AG04450 (cell line): ENCODE measurements at regions not wholly inside any gene's neighbourhood (a gene's known extent, or its start where the extent isn't known, plus 50 kb on each side); places are given as distances from the start of the nearest gene placed in this dataset.
A peak's percentile ranks its signal among the peaks of the same experiment; 100 is the strongest.
"Not testable (repeated sequence)": the region's sequence is repeated elsewhere in the genome, so short reads cannot be mapped to it uniquely, and the experiment has no call there.

Experiments used
- CTCF ChIA-PET: fragments of 300-600, 350-600 bp; formaldehyde crosslinking; extraction: SDS; loops from one replicate; lab custom pipeline; 2022; ENCODE audit warnings: antibody characterized with exemption, inconsistent platforms; lab: Charles Lee
- POLR2A ChIA-PET: fragments of 350-600 bp; formaldehyde crosslinking; extraction: SDS; loops from one replicate; lab custom pipeline; 2021; ENCODE audit warnings: antibody characterized with exemption, inconsistent platforms; lab: Yijun Ruan, JAX
- DNase-seq: peaks from one replicate; pipeline ENCODE4 v3.0.0-alpha.2; 2011; ENCODE audit warnings: low read depth, low spot score
- H3K27ac ChIP-seq: one replicate; pipeline ENCODE4 v1.5.1; 2012; ENCODE audit warnings: low read depth, low read length, control low read depth
- H3K27me3 ChIP-seq: one replicate; pipeline ENCODE4 v1.6.0; 2012; ENCODE audit warnings: low read length; ENCODE audit not compliant: control insufficient read depth, insufficient read depth
- H3K4me3 ChIP-seq: 2 replicates; pipeline ENCODE4 v1.5.1; 2011; ENCODE audit warnings: mild to moderate bottlenecking, low read depth, low read length, control low read depth
- H3K9me3 ChIP-seq: 2 replicates; pipeline ENCODE4 v1.5.1; 2012; ENCODE audit warnings: low read length; ENCODE audit not compliant: control insufficient read depth, insufficient read depth
- CTCF ChIP-seq: IDR thresholded peaks from 2 replicates; pipeline ENCODE4 v1.5.1; 2011; ENCODE audit warnings: low read depth, low read length, control low read depth, inconsistent platforms

GRCh38 chr2:230636684-230637271 lies 75.9 kb upstream of the CAB39 start:
- ChIA-PET POLR2A (no interaction called here), CTCF (interaction anchor here (0.9 kb wide), 1 partner anchor 162 kb away, joined by 3 read pairs; no protein-coding TSS in a partner anchor)
- Histone ChIP-seq H3K4me3 (no peak overlapping the region), H3K27me3 (no peaks in the 10 kb centered on the region), H3K9me3 (no peaks in the 10 kb centered on the region), H3K27ac (no peak overlapping the region)
- TF ChIP-seq CTCF: no peak
- DNase-seq: no peak

DNA sequence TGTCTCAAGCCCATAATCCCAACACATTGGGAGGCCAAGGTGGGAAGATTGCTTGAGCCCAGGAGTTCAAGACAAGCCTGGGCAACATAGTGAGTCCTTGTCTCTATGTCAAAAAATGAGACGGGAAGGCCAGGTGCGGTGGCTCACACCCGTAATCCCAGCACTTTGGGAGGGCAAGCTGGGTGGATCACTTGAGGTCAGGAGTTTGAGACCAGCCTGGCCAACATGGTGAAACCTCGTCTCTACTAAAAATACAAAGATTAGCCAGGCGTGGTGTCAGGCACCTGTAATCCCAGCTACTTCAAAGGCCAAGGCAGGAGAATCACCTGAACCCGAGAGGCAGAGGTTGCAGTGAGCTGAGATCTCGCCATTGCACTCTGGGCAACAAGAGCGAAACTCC lies 75.2 kb upstream of the CAB39 start:
- CTCF ChIA-PET, POLR2A ChIA-PET: not testable (repeated sequence)

DNA sequence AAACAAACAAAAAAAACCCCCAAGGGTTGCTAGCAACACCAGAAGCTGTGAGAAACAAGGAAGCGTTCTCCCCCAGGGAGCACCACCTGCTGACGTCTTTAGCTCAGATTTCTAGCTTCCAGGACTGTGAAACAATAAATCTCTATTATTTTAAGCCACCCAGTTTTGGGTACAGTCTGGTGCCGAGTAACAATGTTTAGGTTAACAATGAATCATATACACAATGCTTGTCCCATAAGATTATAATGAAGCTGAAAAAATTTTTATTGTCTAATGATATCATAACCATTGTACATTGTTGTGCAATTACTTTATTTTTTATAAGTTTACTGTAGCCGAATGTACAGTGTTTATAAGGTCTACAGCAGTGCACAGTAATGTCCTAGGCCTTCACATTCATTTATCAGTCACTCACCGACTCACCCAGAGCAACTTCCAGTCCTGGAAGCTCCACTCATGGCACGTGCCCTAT lies 72.1 kb upstream of the CAB39 start:
- Histone ChIP-seq H3K9me3 (no peaks in the 10 kb centered on the region), H3K27me3 (no peaks in the 10 kb centered on the region), H3K27ac (no peak overlapping the region), H3K4me3 (no peak overlapping the region)
- TF ChIP-seq CTCF: no peak
- peak; percentile 18 for DNase-seq
- POLR2A ChIA-PET: interaction anchor here (0.8 to 1.7 kb wide), 2 partner anchors 73 to 154 kb away, joined by 4 to 6 read pairs; no protein-coding TSS in a partner anchor
- CTCF ChIA-PET: interaction anchor here (1.0 to 1.4 kb wide), 2 partner anchors 158 to 184 kb away, joined by 3 to 6 read pairs; no protein-coding TSS in a partner anchor

More for the DNA sequence above, 75.2 kb upstream of the CAB39 start:
- H3K9me3 ChIP-seq, H3K27me3 ChIP-seq, H3K4me3 ChIP-seq, DNase-seq, H3K27ac ChIP-seq: not testable (repeated sequence)

- no peaks in the 10 kb centered on the region for H3K27me3 ChIP-seq
- POLR2A ChIA-PET: no interaction called here
- H3K4me3 ChIP-seq: no peak overlapping the region
- no peak overlapping the region for H3K27ac ChIP-seq
- CTCF ChIA-PET: no interaction called here
- TF ChIP-seq CTCF: no peak
- no peak for DNase-seq
- H3K9me3 ChIP-seq: no peaks in the 10 kb centered on the region
These were observed 69.7 kb upstream of the CAB39 start for GRCh38 chr2:230642966-230643365.

GRCh38 chr2:230643576-230644291 lies 68.9 kb upstream of the CAB39 start:
- TF ChIP-seq CTCF: no peak
- POLR2A ChIA-PET: no interaction called here
- H3K4me3 ChIP-seq: no peak overlapping the region
- no peaks in the 10 kb centered on the region for H3K9me3 ChIP-seq
- CTCF ChIA-PET: no interaction called here
- H3K27ac ChIP-seq: no peak overlapping the region
- H3K27me3 ChIP-seq: no peaks in the 10 kb centered on the region
- no peak for DNase-seq
